ENCODE measurements at regions not wholly inside any gene's neighbourhood (a gene's known extent, or its start where the extent isn't known, plus 50 kb on each side); places are given as distances from the start of the nearest gene placed in this dataset.
A peak's percentile ranks its signal among the peaks of the same experiment; 100 is the strongest.

- DNase-seq, result no peak
- intact Hi-C loops (cut with DNase I), result no loop called here
- no peak for ATAC-seq
Observed at GRCh38 chr6:79780881-79781280, 149.8 kb downstream of the SH3BGRL2 start.

- no peak for DNase-seq
- ATAC-seq, result no peak
- intact Hi-C loops (cut with DNase I), result loop anchor here in 1 of 2 donors (1.0 to 5.0 kb wide), 2 partner anchors 35 to 313 kb away; no protein-coding TSS in a partner anchor
Observed at GRCh38 chr6:79778816-79779215, 147.7 kb downstream of the SH3BGRL2 start.

DNA sequence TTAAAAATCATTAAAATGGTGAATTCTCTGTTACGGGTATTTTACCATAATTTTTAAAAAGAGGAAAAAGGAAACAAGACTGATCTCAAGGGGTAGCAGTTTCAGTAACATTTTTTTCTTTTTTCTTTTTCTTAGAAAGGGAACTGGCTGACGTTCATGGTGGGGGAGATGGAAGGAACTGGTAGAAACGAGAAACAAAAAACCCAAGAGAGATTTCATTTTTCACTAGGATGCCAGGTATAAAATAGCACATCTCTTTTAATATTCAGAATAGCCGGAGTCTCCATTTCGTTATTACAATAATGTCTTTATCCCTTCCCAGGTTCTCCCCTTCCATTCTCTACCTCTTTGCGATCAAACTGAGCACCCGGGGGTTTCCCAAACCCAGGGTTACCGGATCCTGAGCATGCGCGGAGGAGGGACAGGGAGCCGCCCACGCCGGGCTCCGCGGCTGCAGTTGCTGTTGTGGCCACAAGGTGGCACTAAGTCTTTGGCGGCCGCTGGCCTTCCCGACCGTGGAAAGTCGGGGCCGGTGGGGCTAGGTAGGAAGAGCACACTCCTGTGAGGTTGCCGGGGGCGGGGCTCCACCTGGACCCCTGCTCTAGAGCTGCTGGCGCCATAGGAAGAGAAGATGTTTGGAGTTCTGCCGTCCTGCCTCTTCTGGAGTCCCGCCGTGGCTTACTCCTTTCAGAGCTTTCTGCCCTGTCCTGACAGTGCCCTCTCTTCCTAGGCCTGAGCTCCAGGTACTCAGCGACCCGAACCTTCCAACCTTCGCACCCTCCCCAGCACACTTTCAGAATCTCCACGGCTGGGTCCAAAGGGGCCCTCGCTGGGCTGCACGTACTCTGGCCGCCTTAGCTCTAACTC lies 146.8 kb downstream of the SH3BGRL2 start:
- intact Hi-C loops (cut with DNase I), result loop anchor here in 1 of 2 donors (1.0 to 5.0 kb wide), 2 partner anchors 36 to 314 kb away; no protein-coding TSS in a partner anchor
- ATAC-seq (peak; percentile 94 to 96), DNase-seq (peak; percentile 86)

- intact Hi-C loops (cut with DNase I), result loop anchor here in 1 of 2 donors (5.0 kb wide), 1 partner anchor 316 kb away; no protein-coding TSS in a partner anchor
Observed at GRCh38 chr6:79776076-79776475, 144.9 kb downstream of the SH3BGRL2 start.

GRCh38 chr6:79775222-79775621 lies 144.1 kb downstream of the SH3BGRL2 start:
- DNase-seq (no peak), ATAC-seq (no peak)
- intact Hi-C loops (cut with DNase I), result loop anchor here in 1 of 2 donors (5.0 kb wide), 1 partner anchor 317 kb away; no protein-coding TSS in a partner anchor

More at GRCh38 chr6:79776076-79776475, 144.9 kb downstream of the SH3BGRL2 start:
- ATAC-seq (no peak), DNase-seq (no peak)

DNA sequence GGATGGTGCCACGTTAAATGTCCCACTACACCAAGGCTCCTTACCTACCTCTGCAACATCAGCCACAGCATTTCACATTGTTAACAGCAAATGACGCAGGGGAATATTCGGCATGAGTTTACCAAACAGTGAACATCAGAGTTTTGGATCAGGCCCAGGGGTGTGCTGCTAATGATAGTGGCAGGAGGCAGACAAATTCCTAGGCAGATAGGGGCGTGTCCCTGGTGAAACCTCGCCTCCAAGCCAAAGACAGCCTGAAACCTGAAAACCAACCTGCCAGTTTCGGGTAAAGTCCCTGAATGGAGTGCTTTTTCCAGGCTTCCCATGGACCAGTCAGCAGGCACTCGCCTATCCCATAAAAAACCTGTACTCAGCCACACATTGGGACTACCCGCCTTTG lies 133.6 kb downstream of the SH3BGRL2 start:
- ATAC-seq (no peak), DNase-seq (no peak)
- intact Hi-C loops (cut with DNase I), result no loop called here

DNA sequence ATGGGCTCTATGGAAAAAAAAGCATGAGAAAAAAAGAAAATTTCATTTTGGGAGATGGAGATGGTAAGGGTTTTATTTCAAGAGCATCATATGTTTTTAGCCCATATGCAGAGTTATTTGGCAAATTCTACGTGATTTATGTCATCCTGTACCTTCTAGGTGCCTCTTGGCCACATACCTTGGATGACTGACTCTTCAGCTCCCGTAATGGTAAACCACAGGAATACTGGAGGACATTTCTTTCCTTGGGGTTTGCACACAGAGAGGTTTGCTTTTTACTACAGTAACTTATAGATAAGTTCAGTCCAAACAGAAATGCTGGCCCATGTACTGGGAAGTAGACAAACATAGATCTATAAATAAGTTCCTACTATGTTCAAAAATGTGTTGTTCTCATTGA lies 132.2 kb downstream of the SH3BGRL2 start:
- ATAC-seq (no peak), DNase-seq (no peak)
- intact Hi-C loops (cut with DNase I), result no loop called here

DNA sequence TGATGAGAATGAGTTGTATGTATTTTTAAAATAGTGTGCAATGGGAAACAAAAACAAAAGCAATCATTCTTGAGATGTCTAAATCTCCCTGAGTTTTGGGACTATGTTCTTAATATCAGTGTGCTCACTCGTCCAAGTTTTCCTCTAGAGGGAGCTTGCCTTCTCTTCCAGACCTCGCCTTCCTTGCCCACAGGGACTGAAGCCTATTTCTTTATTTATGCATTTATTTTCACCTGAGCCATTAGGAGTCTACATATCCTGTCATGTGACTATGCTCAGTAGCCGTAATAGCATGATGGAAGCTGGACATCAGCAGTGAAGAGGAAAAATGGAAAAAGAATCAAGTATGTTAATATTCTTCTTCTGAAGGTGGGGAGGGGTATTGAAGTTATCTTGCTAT lies 131.2 kb downstream of the SH3BGRL2 start:
- ATAC-seq, result no peak
- intact Hi-C loops (cut with DNase I), result no loop called here
- no peak for DNase-seq

- no peak for DNase-seq
- no peak for ATAC-seq
- intact Hi-C loops (cut with DNase I), result no loop called here
Observed at GRCh38 chr6:79756496-79756895, 125.4 kb downstream of the SH3BGRL2 start.

- intact Hi-C loops (cut with DNase I), result no loop called here
- DNase-seq (no peak), ATAC-seq (no peak)
Observed at GRCh38 chr6:79755967-79756366, 124.8 kb downstream of the SH3BGRL2 start.
